Ishikawa (cell line): ENCODE measurements at regions not wholly inside any gene's neighbourhood (a gene's known extent, or its start where the extent isn't known, plus 50 kb on each side); places are given as distances from the start of the nearest gene placed in this dataset.

Experiments
- CEBPB ChIP-seq: IDR thresholded peaks from 2 replicates; pipeline ENCODE4 v1.6.1; 2012
- CREB1 ChIP-seq: IDR thresholded peaks from 2 replicates; pipeline ENCODE4 v1.6.1; 2012; ENCODE audit warnings: low read depth
- EGR1 ChIP-seq: IDR thresholded peaks from 2 replicates; pipeline ENCODE4 v1.6.1; 2012
- EP300 ChIP-seq: IDR thresholded peaks from 2 replicates; pipeline ENCODE4 v1.6.1; 2012; ENCODE audit warnings: borderline replicate concordance
- FOXM1 ChIP-seq: IDR thresholded peaks from 2 replicates; pipeline ENCODE4 v1.6.1; 2012; ENCODE audit warnings: low read depth, borderline replicate concordance
- NFIC ChIP-seq: IDR thresholded peaks from 2 replicates; pipeline ENCODE4 v1.6.1; 2012
- RAD21 ChIP-seq: IDR thresholded peaks from 2 replicates; pipeline ENCODE4 v1.6.1; 2012; ENCODE audit warnings: low read depth
- TAF1 ChIP-seq: IDR thresholded peaks from 2 replicates; pipeline ENCODE4 v1.6.1; 2012; ENCODE audit warnings: low read depth, mild to moderate bottlenecking
- TCF12 ChIP-seq: IDR thresholded peaks from 2 replicates; pipeline ENCODE4 v1.6.1; 2012; ENCODE audit warnings: low read depth
- TEAD4 ChIP-seq: IDR thresholded peaks from 2 replicates; pipeline ENCODE4 v1.6.1; 2012
- TF ChIP-seq, protein P1 (sequence below): IDR thresholded peaks from 2 replicates; pipeline ENCODE4 v1.6.1; 2012
- TF ChIP-seq, protein P2 (sequence below): IDR thresholded peaks from 2 replicates; pipeline ENCODE4 v1.6.1; 2012; ENCODE audit warnings: low read depth, mild to moderate bottlenecking

DNA sequence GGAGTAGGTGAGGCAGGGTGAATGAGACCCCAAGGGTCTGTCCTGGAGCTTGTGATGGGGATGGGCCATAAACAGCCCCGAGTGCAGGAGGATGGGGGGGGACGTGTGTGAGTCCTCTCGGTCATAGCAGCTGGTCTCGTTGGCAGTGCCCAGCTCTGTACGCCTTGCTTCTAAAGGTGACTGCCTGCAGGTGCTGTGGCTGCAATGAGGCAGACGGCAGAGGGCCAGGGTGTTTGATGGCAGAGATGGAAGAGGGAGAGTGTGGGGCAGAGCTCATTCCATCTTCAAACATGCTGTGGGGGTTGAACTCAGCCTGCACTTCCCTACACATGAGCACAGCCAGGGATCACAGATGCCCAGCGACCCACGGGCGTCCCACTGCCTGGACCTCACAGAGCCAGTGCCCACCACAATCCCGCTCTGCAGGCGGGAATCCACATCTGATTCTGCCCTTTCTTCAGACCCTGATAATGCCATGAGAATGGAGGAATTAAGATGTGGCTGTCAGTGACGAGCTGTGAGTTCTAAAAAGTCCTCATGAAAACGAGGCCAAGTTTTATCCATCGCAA, 123.3 kb upstream of the CDH4 start:
- TF ChIP-seq RAD21 (no peak), FOXM1 (no peak), TAF1 (no peak), EP300 (no peak), TCF12 (no peak), CEBPB (no peak), CREB1 (no peak), EGR1 (no peak), NFIC (no peak), TEAD4 (no peak)
- TF ChIP-seq, protein P1, sequence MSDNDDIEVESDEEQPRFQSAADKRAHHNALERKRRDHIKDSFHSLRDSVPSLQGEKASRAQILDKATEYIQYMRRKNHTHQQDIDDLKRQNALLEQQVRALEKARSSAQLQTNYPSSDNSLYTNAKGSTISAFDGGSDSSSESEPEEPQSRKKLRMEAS: no peak
- TF ChIP-seq, protein P2, sequence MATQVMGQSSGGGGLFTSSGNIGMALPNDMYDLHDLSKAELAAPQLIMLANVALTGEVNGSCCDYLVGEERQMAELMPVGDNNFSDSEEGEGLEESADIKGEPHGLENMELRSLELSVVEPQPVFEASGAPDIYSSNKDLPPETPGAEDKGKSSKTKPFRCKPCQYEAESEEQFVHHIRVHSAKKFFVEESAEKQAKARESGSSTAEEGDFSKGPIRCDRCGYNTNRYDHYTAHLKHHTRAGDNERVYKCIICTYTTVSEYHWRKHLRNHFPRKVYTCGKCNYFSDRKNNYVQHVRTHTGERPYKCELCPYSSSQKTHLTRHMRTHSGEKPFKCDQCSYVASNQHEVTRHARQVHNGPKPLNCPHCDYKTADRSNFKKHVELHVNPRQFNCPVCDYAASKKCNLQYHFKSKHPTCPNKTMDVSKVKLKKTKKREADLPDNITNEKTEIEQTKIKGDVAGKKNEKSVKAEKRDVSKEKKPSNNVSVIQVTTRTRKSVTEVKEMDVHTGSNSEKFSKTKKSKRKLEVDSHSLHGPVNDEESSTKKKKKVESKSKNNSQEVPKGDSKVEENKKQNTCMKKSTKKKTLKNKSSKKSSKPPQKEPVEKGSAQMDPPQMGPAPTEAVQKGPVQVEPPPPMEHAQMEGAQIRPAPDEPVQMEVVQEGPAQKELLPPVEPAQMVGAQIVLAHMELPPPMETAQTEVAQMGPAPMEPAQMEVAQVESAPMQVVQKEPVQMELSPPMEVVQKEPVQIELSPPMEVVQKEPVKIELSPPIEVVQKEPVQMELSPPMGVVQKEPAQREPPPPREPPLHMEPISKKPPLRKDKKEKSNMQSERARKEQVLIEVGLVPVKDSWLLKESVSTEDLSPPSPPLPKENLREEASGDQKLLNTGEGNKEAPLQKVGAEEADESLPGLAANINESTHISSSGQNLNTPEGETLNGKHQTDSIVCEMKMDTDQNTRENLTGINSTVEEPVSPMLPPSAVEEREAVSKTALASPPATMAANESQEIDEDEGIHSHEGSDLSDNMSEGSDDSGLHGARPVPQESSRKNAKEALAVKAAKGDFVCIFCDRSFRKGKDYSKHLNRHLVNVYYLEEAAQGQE: no peak
